Vagina (tissue), 2 donors: ENCODE measurements at regions not wholly inside any gene's neighbourhood (a gene's known extent, or its start where the extent isn't known, plus 50 kb on each side); places are given as distances from the start of the nearest gene placed in this dataset.

Experiments
- DNase-seq, 2 donors: peaks; one replicate each; pipeline ENCODE4 v3.0.0-alpha.2; 2017; ENCODE audit errors: extremely low spot score in 2 of 2
- H3K27ac ChIP-seq: fragments of 200-600 bp; sonication (generic); one replicate; pipeline ENCODE4 v1.5.1; 2019
- H3K27me3 ChIP-seq: fragments of 200-600 bp; sonication (generic); one replicate; pipeline ENCODE4 v1.5.1; 2019
- H3K36me3 ChIP-seq, 2 donors: fragments of 200-600 bp; sonication (generic); one replicate each; pipeline ENCODE4 v1.5.1; 2017 to 2019
- H3K4me1 ChIP-seq: fragments of 200-600 bp; sonication (generic); one replicate; pipeline ENCODE4 v1.5.1; 2019
- H3K4me3 ChIP-seq, 2 donors: fragments of 200-600 bp; sonication (generic); 1 replicate in 1 of 2; 2 replicates in 1 of 2; pipeline ENCODE4 v1.5.1; 2016 to 2019
- H3K9me3 ChIP-seq: fragments of 200-600 bp; sonication (generic); one replicate; pipeline ENCODE4 v1.5.1; 2019
- CTCF ChIP-seq, 3 experiments: fragments of 450-650 bp in 2 of 3; fragments of 200-600 bp in 1 of 3; sonication (generic) in 1 of 3; IDR thresholded peaks; one replicate each; pipeline ENCODE4 v1.5.1; 2017 to 2019; ENCODE audit warnings: antibody characterized with exemption in 3 of 3, mild to moderate bottlenecking in 2 of 3, moderate library complexity in 2 of 3
- POLR2A ChIP-seq, 2 donors: fragments of 450-650 bp; IDR thresholded peaks; one replicate each; pipeline ENCODE4 v1.6.1; 2017; ENCODE audit warnings: antibody characterized with exemption in 2 of 2, mild to moderate bottlenecking in 2 of 2, moderate library complexity in 2 of 2
- POLR2AphosphoS5 ChIP-seq, 2 donors: sonication (generic); formaldehyde crosslinking; IDR thresholded peaks; one replicate each; pipeline ENCODE4 v1.9.0; 2017; ENCODE audit warnings: antibody characterized with exemption in 2 of 2, mild to moderate bottlenecking in 2 of 2, low read depth in 1 of 2; ENCODE audit not compliant: insufficient read depth in 1 of 2
- intact Hi-C: fragments of 100-400 bp; cut with DNase I; formaldehyde crosslinking; loops from one replicate; pipeline ENCODE4 v1.15.1; 2023

DNA sequence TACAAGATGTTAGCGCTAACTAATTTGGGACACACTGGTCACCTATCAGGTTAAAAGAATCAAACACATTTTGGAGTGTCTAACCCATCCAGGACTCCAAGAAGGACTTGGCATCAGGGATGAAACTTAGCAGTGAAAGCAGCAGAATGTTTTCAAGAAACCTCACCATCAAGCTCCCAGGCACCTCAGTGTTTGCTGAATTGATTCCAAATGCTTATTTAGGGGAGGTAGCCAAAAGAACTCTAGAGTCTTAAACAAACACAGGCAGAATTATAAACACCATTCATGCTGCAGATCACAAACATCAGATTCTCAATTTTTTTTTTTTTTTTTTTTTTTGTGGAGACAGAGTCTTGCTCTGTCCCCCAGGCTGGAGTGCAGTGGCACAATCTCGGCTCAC, 122.8 kb upstream of the UXS1 start:
- intact Hi-C loops = no loop called here
- Histone ChIP-seq H3K36me3 (no peaks in the 10 kb centered on the region), H3K27me3 (no peaks in the 10 kb centered on the region)

DNA sequence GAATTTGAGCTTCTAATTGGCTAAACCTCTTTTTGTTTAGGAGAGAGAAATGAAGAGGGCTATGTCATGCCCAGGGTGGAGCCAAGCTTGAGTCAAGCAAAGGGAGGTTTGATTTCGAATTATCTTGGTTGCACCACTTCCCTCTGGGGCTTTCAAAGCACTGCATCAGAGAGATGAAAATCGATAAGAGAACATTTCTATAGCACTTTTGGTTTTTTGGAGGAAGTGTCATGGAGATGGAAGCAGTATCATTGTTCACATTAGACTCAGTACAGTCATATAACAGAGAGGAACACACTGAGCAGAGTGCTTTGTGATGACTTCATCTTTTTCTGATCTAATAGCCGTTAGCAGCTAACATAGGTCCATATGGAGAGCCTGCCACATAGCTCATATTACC, 120.3 kb upstream of the UXS1 start:
- no peaks in the 10 kb centered on the region for H3K27me3 ChIP-seq
- H3K27ac ChIP-seq = no peak overlapping the region
- no peak overlapping the region for H3K4me3 ChIP-seq
- DNase-seq = peak in 1 of 2 donors; percentile 1
- intact Hi-C loops = no loop called here
- TF ChIP-seq POLR2AphosphoS5 (IDR thresholded peaks at IDR 0.05; ENCODE audit: insufficient read depth in 1 of 2, low read depth in 1 of 2) (no peak), POLR2A (IDR thresholded peaks at IDR 0.05) (no peak), CTCF (IDR thresholded peaks at IDR 0.05) (no peak)
- H3K4me1 ChIP-seq = no peaks in the 10 kb centered on the region
- H3K9me3 ChIP-seq = no peaks in the 10 kb centered on the region
- no peaks in the 10 kb centered on the region for H3K36me3 ChIP-seq

More for the DNA sequence above, 122.8 kb upstream of the UXS1 start:
- H3K27ac ChIP-seq = no peak overlapping the region
- H3K9me3 ChIP-seq = no peaks in the 10 kb centered on the region
- H3K4me3 ChIP-seq = no peak overlapping the region
- H3K4me1 ChIP-seq = no peaks in the 10 kb centered on the region
- no peak for DNase-seq
- no peak for TF ChIP-seq CTCF (IDR thresholded peaks at IDR 0.05)
- no peak for TF ChIP-seq POLR2AphosphoS5 (IDR thresholded peaks at IDR 0.05; ENCODE audit: insufficient read depth in 1 of 2, low read depth in 1 of 2)
- TF ChIP-seq POLR2A (IDR thresholded peaks at IDR 0.05) = no peak

GRCh38 chr2:106311041-106311370, 116.9 kb upstream of the UXS1 start:
- no peak for DNase-seq
- H3K27me3 ChIP-seq = no peaks in the 10 kb centered on the region
- no peak overlapping the region for H3K27ac ChIP-seq
- H3K9me3 ChIP-seq = no peaks in the 10 kb centered on the region
- H3K4me3 ChIP-seq = no peak overlapping the region
- intact Hi-C loops = no loop called here
- TF ChIP-seq POLR2AphosphoS5 (IDR thresholded peaks at IDR 0.05; ENCODE audit: insufficient read depth in 1 of 2, low read depth in 1 of 2) (no peak), POLR2A (IDR thresholded peaks at IDR 0.05) (no peak), CTCF (IDR thresholded peaks at IDR 0.05) (no peak)
- no peaks in the 10 kb centered on the region for H3K4me1 ChIP-seq
- no peaks in the 10 kb centered on the region for H3K36me3 ChIP-seq

GRCh38 chr2:106307860-106308259, 113.8 kb upstream of the UXS1 start:
- TF ChIP-seq POLR2A (IDR thresholded peaks at IDR 0.05) (no peak), POLR2AphosphoS5 (IDR thresholded peaks at IDR 0.05; ENCODE audit: insufficient read depth in 1 of 2, low read depth in 1 of 2) (no peak), CTCF (IDR thresholded peaks at IDR 0.05) (no peak)
- no peak for DNase-seq
- no peaks in the 10 kb centered on the region for H3K27me3 ChIP-seq
- H3K9me3 ChIP-seq = no peaks in the 10 kb centered on the region
- H3K36me3 ChIP-seq = no peaks in the 10 kb centered on the region
- intact Hi-C loops = no loop called here
- H3K4me3 ChIP-seq = no peak overlapping the region
- H3K27ac ChIP-seq = no peak overlapping the region
- no peaks in the 10 kb centered on the region for H3K4me1 ChIP-seq

- Histone ChIP-seq H3K4me3 (no peak overlapping the region), H3K36me3 (no peaks in the 10 kb centered on the region), H3K27ac (no peak overlapping the region), H3K27me3 (no peaks in the 10 kb centered on the region), H3K9me3 (no peaks in the 10 kb centered on the region), H3K4me1 (no peaks in the 10 kb centered on the region)
- DNase-seq = no peak
- intact Hi-C loops = no loop called here
- no peak for TF ChIP-seq CTCF (IDR thresholded peaks at IDR 0.05)
- TF ChIP-seq POLR2A (IDR thresholded peaks at IDR 0.05) = no peak
- TF ChIP-seq POLR2AphosphoS5 (IDR thresholded peaks at IDR 0.05; ENCODE audit: insufficient read depth in 1 of 2, low read depth in 1 of 2) = no peak
Observed at GRCh38 chr2:106306387-106306786, 112.3 kb upstream of the UXS1 start.
